IPS DF 6.9 (cell line): ENCODE measurements at regions not wholly inside any gene's neighbourhood (a gene's known extent, or its start where the extent isn't known, plus 50 kb on each side); places are given as distances from the start of the nearest gene placed in this dataset.
"Not testable (repeated sequence)": the region's sequence is repeated elsewhere in the genome, so short reads cannot be mapped to it uniquely, and the experiment has no call there.

ENCODE experiments used
- DNase-seq: peaks from one replicate; pipeline ENCODE4 v3.0.0-alpha.2; 2013; ENCODE audit warnings: low read depth, low spot score
- H3K27ac ChIP-seq: one replicate; pipeline ENCODE4 v1.5.1; 2013; ENCODE audit warnings: low read length, control low read depth
- H3K27me3 ChIP-seq: 2 replicates; pipeline ENCODE4 v1.6.1; 2013; ENCODE audit warnings: mild to moderate bottlenecking, low read length; ENCODE audit not compliant: control insufficient read depth, insufficient read depth
- H3K36me3 ChIP-seq: 2 replicates; pipeline ENCODE4 v1.6.1; 2013; ENCODE audit warnings: low read length; ENCODE audit not compliant: control insufficient read depth, insufficient read depth
- H3K4me1 ChIP-seq: 2 replicates; pipeline ENCODE4 v1.6.1; 2013; ENCODE audit warnings: low read length; ENCODE audit not compliant: control insufficient read depth, insufficient read depth
- H3K4me3 ChIP-seq: 2 replicates; pipeline ENCODE4 v1.5.1; 2013; ENCODE audit warnings: mild to moderate bottlenecking, low read length
- H3K9me3 ChIP-seq: 2 replicates; pipeline ENCODE4 v1.6.1; 2013; ENCODE audit warnings: low read length, inconsistent platforms; ENCODE audit not compliant: control insufficient read depth, insufficient read depth
- WGBS: extraction: QIAGEN DNeasy Blood & Tissue Kit; methylation state at CpG from one replicate; pipeline ENCODE4 v1.1.7; 2013; ENCODE audit warnings: mixed read lengths, missing lambda C conversion rate; ENCODE audit not compliant: insufficient read length, insufficient coverage; 5-methylcytosine and 5-hydroxymethylcytosine counted together

DNA sequence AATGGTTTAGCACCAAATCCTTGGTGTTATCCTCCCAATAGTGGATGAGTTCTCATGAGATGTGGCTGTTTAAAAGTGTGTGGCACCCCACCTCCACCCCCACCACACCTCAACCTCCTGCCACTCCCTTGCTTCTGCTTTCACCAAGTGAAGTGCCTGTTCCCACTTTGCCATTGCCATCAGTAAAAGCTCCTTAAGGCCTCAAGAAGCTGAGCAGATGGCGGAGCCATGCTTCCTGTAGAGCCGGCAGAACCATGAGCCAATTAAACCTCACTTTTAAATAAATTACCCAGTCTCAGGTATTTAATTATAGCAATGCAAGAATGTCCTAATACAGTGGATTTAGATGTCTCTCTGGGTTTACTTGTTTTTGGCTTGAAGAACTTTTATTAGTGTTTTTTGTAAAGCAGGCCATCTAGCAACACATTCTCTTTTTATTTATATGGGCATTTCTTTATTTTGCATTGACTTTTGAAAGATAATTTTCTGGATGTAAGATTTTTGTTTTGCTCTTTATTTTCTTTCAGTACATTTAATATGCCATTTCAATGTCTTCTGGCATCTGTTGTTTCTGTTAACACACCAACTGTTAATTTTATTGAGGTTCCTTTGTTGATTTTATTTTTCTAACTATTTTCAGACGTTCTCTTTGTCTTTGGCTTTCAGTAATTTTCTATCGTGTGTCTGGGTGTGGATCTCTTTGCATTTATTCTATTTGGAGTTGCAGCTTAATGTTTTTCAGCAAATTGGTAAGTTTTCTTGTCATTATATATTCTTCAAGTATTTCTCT, 724.5 kb upstream of the CNTN5 start:
- no peaks in the 10 kb centered on the region for H3K27me3 ChIP-seq
- no CpG with 5 or more reads among the region's 4 CpGs for WGBS
- H3K4me1 ChIP-seq = no peaks in the 10 kb centered on the region
- no peaks in the 10 kb centered on the region for H3K36me3 ChIP-seq
- no peak for DNase-seq
- H3K4me3 ChIP-seq = no peak overlapping the region
- H3K9me3 ChIP-seq = no peaks in the 10 kb centered on the region
- H3K27ac ChIP-seq = no peak overlapping the region

DNA sequence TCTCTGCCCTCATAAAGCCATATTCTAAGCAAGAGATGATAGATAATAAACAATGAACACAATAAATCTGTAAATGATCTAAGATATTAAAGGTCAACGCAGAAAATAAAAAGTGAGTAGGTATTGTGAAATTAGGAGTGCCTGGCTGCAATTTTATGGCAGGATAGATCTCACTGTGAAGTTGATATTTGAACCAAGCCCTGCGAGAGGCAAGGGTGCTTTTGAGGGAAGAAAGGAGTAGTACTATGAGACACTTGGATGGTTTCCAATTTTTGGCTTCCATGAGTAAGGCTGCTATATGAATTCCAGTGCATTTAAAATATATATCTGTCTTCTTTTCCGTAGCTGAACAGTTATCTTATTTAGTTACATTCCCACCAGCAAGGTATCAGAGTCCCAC, 720.0 kb upstream of the CNTN5 start:
- H3K9me3 ChIP-seq = no peaks in the 10 kb centered on the region
- no peak overlapping the region for H3K4me3 ChIP-seq
- no CpG with 5 or more reads among the region's 3 CpGs for WGBS
- DNase-seq = no peak
- H3K27ac ChIP-seq = no peak overlapping the region
- H3K36me3 ChIP-seq = no peaks in the 10 kb centered on the region
- H3K4me1 ChIP-seq = no peaks in the 10 kb centered on the region
- no peaks in the 10 kb centered on the region for H3K27me3 ChIP-seq

- H3K36me3 ChIP-seq = no peaks in the 10 kb centered on the region
- DNase-seq = no peak
- WGBS = no CpG with 5 or more reads among the region's 1 CpG
- no peaks in the 10 kb centered on the region for H3K27me3 ChIP-seq
- H3K9me3 ChIP-seq = no peaks in the 10 kb centered on the region
- H3K27ac ChIP-seq = no peak overlapping the region
- H3K4me1 ChIP-seq = no peaks in the 10 kb centered on the region
- H3K4me3 ChIP-seq = no peak overlapping the region
Measured at GRCh38 chr11:98307827-98308491, 712.8 kb upstream of the CNTN5 start.

DNA sequence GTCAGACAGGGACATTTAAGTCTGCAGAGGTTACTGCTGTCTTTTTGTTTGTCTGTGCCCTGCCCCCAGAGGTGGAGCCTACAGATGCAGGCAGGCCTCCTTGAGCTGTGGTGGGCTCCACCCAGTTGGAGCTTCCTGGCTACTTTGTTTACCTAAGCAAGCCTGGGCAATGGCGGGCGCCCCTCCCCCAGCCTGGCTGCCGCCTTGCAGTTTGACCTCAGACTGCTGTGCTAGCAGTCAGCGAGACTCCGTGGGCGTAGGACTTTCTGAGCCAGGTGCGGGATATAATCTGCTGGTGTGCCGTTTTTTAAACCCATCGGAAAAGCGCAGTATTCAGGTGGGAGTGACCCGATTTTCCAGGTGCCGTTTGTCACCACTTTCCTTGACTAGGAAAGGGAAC, 690.4 kb upstream of the CNTN5 start:
- H3K36me3 ChIP-seq, H3K27ac ChIP-seq, H3K4me1 ChIP-seq, DNase-seq, H3K9me3 ChIP-seq, H3K4me3 ChIP-seq, H3K27me3 ChIP-seq: not testable (repeated sequence)
- WGBS = no CpG with 5 or more reads among the region's 12 CpGs

DNA sequence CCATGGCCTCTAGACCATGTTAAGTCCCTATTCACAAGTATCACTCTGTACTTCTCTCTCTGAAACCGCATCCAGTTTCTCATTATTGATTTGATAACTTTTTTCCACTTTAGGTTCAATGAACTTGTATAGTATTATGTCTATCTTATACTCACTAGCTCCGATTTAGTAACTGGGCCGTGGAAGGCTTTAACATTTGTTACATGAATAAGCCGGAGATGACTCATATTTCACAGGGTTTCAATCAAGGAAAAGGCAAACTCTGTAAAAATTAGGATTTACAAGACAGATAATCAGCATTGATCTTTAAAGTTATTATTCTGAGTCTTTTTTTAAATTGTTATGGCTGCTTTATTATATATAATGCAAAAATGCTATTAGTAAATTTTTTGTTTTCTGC, 662.2 kb upstream of the CNTN5 start:
- no peak overlapping the region for H3K4me3 ChIP-seq
- no CpG with 5 or more reads among the region's 4 CpGs for WGBS
- H3K4me1 ChIP-seq = no peaks in the 10 kb centered on the region
- no peaks in the 10 kb centered on the region for H3K9me3 ChIP-seq
- no peak overlapping the region for H3K27ac ChIP-seq
- DNase-seq = no peak
- H3K36me3 ChIP-seq = no peaks in the 10 kb centered on the region
- H3K27me3 ChIP-seq = no peaks in the 10 kb centered on the region

DNA sequence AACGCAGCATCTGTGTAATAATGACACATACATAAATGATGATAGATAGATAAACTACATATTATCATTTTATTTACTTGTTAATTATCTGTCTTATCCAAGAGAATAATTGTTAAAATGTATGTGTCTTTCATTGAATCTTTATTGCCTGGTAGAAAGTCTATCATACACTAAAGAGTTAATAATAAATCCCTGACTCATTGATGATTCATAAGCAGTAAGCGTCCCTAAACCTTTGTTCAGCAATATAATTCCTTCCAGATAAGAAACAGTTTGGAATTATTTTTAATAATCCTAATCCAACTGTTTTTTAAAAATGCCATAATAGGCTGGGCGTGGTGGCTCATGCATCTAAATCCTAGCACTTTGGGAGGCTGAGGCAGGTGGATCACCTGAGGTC, 655.6 kb upstream of the CNTN5 start:
- Histone ChIP-seq H3K9me3 (no peaks in the 10 kb centered on the region), H3K36me3 (no peaks in the 10 kb centered on the region), H3K4me3 (no peak overlapping the region), H3K4me1 (no peaks in the 10 kb centered on the region), H3K27ac (no peak overlapping the region), H3K27me3 (no peaks in the 10 kb centered on the region)
- no CpG with 5 or more reads among the region's 3 CpGs for WGBS
- DNase-seq = no peak

DNA sequence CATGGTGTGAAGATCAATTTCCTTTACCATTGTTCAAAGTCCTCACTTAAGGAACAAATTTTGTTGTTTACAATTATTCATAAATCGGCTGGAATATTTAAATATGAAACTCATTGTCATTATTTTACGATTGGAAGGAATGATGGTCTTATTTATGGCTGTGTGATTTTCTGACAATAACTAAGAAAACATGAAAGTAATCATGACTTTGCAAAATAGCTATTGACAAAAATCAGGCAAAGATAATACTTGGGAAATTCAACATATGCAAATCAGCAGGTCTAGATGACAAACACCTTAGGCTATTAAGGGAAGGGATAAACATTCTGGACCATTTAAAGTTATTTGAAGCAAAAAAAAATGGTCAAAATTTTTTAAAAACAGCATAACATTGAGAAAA, 654.8 kb upstream of the CNTN5 start:
- Histone ChIP-seq H3K4me1 (no peaks in the 10 kb centered on the region), H3K27ac (no peak overlapping the region), H3K4me3 (no peak overlapping the region), H3K9me3 (no peaks in the 10 kb centered on the region), H3K27me3 (no peaks in the 10 kb centered on the region), H3K36me3 (no peaks in the 10 kb centered on the region)
- no peak for DNase-seq
- WGBS = no CpG with 5 or more reads among the region's 2 CpGs

DNA sequence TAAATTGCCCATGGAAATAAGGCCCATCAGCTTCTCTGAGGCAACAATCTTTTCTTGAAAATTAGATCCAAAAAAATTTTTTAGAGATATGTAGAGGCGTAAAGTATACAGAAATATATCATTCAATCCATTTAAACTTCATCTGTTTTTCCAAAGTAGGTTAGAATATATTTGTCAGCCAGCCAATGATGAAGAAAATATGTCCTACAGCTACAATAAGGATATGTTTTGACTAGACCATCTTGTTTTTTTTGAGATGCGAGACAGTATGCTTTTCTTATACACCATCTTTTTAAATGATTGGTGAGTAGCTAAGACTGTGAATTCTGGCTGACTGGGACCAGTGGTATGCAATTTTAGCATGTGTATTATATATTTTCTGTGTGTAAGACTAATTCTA, 630.4 kb upstream of the CNTN5 start:
- DNase-seq = no peak
- no CpG with 5 or more reads among the region's 2 CpGs for WGBS
- no peaks in the 10 kb centered on the region for H3K27me3 ChIP-seq

DNA sequence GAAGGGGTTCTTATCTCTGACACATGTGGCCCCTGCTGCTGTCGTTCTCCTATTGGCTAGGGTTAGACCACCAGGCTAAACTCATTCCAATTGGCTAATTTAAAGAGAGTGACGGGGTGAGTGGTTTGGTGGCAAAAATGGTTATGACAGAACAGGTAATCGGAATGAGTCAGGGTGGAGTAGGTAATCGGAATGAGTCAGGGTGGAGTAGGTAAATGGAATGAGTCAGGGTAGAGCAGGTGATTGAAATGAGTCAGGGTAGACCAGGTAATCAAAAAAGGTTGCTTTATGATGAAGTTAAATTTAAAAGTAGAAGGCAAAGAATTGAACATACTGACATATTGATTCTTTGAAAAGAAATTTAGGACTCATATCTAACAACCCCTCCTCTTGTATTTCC, 626.2 kb upstream of the CNTN5 start:
- H3K4me3 ChIP-seq, H3K27ac ChIP-seq, H3K4me1 ChIP-seq, H3K9me3 ChIP-seq, H3K27me3 ChIP-seq, H3K36me3 ChIP-seq, DNase-seq: not testable (repeated sequence)
- WGBS = no CpG with 5 or more reads among the region's 4 CpGs

More for the DNA sequence above, 630.4 kb upstream of the CNTN5 start:
- no peaks in the 10 kb centered on the region for H3K36me3 ChIP-seq
- H3K27ac ChIP-seq = no peak overlapping the region
- no peak overlapping the region for H3K4me3 ChIP-seq
- H3K4me1 ChIP-seq = peaks cover 2% of the 10 kb centered on the region; the same call in 1 of the 2 replicates
- H3K9me3 ChIP-seq = no peaks in the 10 kb centered on the region

GRCh38 chr11:98398508-98398907, 622.2 kb upstream of the CNTN5 start:
- Histone ChIP-seq H3K9me3 (no peaks in the 10 kb centered on the region), H3K4me1 (no peaks in the 10 kb centered on the region), H3K27me3 (no peaks in the 10 kb centered on the region)

GRCh38 chr11:98409069-98409468, 611.7 kb upstream of the CNTN5 start:
- Histone ChIP-seq H3K4me1 (no peaks in the 10 kb centered on the region), H3K27me3 (no peaks in the 10 kb centered on the region), H3K27ac (no peak overlapping the region), H3K36me3 (no peaks in the 10 kb centered on the region), H3K9me3 (no peaks in the 10 kb centered on the region), H3K4me3 (no peak overlapping the region)
- DNase-seq = no peak

More at GRCh38 chr11:98398508-98398907, 622.2 kb upstream of the CNTN5 start:
- Histone ChIP-seq H3K27ac (no peak overlapping the region), H3K4me3 (no peak overlapping the region), H3K36me3 (no peaks in the 10 kb centered on the region)
- DNase-seq = no peak
